ENCODE measurements at regions not wholly inside any gene's neighbourhood (a gene's known extent, or its start where the extent isn't known, plus 50 kb on each side); places are given as distances from the start of the nearest gene placed in this dataset.

- no peak for TF ChIP-seq POLR2AphosphoS5 (IDR thresholded peaks at IDR 0.05; ENCODE audit: low read depth, low read length)
- TF ChIP-seq, protein P1, sequence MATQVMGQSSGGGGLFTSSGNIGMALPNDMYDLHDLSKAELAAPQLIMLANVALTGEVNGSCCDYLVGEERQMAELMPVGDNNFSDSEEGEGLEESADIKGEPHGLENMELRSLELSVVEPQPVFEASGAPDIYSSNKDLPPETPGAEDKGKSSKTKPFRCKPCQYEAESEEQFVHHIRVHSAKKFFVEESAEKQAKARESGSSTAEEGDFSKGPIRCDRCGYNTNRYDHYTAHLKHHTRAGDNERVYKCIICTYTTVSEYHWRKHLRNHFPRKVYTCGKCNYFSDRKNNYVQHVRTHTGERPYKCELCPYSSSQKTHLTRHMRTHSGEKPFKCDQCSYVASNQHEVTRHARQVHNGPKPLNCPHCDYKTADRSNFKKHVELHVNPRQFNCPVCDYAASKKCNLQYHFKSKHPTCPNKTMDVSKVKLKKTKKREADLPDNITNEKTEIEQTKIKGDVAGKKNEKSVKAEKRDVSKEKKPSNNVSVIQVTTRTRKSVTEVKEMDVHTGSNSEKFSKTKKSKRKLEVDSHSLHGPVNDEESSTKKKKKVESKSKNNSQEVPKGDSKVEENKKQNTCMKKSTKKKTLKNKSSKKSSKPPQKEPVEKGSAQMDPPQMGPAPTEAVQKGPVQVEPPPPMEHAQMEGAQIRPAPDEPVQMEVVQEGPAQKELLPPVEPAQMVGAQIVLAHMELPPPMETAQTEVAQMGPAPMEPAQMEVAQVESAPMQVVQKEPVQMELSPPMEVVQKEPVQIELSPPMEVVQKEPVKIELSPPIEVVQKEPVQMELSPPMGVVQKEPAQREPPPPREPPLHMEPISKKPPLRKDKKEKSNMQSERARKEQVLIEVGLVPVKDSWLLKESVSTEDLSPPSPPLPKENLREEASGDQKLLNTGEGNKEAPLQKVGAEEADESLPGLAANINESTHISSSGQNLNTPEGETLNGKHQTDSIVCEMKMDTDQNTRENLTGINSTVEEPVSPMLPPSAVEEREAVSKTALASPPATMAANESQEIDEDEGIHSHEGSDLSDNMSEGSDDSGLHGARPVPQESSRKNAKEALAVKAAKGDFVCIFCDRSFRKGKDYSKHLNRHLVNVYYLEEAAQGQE (IDR thresholded peaks at IDR 0.05; ENCODE audit: insufficient read depth in 1 of 2, low read depth in 2 of 2, low read length in 2 of 2): no peak
Observed at GRCh38 chr17:77437017-77437416, 296.2 kb downstream of the SEC14L1 start.

Data from PFSK-1 (cell line).